LHCN-M2 (cell line): ENCODE measurements at regions not wholly inside any gene's neighbourhood (a gene's known extent, or its start where the extent isn't known, plus 50 kb on each side); places are given as distances from the start of the nearest gene placed in this dataset.

Experiments
- DNase-seq: peaks from one replicate; pipeline ENCODE4 v3.0.0-alpha.2; 2012; ENCODE audit warnings: low read depth

DNA sequence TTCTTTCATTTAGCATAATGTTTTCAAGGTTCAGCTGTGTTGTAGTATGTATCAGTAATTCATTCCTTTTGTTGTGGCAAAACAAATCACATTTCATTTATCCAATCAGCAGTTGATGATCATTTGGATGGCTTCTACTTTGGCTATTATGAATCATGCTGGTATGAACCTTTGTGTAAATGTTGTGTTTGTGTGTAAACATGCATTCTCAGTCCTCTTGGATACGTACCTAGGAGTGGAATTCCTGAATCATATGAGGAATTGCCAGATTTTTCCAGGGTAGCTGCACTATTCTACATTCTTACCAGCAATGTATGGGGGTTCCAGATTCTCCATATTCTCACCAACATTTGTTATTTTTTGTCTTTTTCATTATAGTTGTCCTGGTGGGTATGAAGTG, 578.5 kb upstream of the MKI67 start:
- DNase-seq: no peak

DNA sequence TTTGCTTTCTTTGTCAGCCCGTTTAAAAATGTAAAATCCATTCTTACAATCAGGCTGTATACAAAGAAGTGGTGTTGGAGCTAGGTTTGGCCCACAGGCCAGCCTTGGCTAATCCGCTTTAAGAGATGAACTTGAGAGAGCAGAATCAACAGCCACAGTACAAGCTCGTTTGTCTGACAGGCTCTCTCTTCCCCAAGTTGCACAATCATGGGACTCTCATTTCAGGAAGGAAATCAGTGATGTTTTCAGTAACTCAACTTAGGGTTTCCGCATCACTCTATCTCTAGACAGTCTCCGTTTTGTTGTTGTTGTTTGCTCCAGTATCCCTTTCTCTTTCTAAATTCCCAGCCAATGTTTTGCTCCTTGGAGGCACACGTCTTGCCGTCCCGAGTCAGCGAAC, 582.0 kb upstream of the MKI67 start:
- no peak for DNase-seq

DNA sequence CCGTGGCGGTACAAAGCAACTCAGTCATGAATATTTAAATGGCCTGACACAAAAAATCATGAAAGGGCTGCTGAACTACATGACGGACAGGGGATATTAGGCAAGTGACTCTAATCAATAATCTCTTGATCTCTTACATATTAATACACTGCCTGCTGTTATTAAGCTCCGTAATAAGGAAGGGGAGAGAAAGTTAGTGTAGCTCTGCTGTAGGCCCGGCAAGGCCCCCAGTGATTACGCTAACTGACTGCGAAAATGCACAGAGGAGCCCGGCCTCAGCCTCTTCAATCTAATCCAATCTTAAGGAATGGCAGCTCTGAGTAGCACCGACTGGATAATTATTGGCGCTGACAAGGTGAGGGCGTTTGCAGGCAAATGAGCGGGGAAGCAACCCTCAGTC, 583.5 kb upstream of the MKI67 start:
- DNase-seq: no peak

DNA sequence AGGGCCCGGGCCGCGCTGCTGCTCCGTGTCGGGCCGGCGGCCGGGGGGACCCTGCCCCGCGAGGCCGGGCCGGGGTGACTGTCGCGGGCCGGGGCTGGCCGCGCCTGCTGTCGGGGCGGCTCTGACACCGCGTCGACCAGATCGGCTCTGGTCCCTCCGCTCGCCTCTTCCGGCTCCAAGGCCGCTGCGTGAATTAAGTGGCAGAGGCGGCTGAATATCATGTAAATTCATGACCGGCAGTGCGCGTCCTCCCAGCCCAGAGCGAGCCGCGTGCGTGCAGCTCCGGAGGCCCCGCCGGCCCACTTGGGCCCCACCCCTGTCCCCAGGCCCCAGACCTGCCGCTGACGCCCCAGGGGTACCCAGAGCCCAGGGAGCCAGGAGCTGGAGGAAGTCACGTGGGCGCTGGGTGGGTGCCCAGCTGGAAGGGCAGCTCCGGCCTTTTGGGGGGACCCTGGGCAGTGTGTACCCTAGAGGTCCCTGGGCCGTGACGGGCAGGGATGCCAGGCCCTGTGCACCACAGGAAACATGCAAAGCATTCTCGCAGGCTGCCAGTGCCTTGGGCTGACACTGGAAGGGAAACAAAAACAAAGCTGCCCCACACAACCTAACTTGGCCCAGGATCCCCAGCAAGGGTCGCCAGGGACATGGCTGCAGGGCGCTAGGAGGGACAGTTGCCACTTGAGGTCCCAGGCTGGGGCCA, 584.0 kb upstream of the MKI67 start:
- no peak for DNase-seq

DNA sequence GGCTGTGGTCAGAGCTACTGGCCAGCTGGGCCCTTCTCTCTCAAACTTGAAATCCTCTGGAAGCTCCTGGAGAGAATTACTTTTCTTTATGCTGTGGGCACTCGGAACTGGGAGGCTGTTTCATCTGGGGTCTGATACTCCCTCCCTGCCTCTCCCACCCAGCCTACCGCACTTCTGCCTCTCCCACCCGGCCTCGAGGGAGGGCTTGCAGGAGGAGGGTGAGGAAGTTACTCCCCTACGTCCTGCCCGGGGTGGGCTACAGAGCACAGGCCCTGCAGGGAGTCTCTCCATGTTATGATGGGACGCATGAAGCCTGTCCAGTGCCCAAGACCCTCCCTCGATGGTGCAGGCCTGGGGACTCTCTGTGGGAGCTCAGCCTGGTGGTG, 584.6 kb upstream of the MKI67 start:
- DNase-seq: no peak

DNA sequence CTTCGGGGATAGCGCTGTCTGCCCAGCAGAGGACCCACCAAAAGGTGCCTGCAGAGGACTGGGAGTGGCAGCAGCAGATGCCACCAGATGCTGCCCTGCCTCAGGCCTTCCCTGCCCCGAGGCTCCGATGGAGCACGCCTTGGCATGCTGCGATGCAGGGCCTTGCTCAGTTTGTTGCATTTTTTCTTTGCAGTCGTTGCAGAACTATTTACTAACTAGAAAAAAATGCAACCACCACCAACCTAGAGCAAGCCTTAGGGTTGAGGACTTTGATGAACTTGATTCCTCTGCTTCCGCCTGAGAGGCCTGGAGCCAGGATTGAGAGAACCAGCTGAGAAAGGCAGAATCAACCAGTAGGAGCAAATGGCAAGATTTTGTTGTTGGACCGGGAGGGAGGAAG, 585.6 kb upstream of the MKI67 start:
- no peak for DNase-seq

DNA sequence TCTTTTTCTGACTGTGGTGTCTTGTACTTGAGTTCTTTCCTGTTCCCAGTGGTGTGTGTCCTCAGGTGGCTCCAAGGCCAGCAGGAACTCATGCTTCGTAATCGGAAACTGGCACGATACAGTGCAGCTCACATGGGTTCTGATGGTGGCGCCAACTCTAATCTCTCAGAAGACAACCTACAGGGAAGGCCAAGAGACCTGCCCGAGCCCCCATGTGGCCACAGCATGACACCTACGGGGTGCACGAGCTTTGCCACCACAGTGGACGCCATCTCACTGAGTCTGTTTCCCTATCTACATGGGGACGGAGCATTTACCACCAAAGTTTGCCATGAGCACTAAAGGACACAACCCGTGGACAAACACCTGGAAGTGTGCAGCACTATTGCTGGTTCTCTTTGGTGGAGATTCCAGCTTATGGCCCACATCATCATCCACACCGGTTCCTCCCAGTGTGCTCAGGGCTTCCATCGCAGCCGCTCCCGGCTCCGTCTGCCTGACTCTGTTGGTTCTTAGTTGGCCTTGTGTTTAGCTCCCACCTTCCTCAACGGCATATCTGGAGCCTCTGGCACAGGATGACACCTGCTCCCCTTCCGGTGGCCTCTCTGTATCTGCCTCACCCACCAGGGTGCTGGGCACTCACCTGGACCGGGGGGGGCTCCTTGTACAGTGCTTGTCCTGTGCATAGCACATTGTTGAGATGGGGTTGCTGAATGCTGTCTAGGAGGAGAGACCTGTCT, 586.6 kb upstream of the MKI67 start:
- DNase-seq: no peak

DNA sequence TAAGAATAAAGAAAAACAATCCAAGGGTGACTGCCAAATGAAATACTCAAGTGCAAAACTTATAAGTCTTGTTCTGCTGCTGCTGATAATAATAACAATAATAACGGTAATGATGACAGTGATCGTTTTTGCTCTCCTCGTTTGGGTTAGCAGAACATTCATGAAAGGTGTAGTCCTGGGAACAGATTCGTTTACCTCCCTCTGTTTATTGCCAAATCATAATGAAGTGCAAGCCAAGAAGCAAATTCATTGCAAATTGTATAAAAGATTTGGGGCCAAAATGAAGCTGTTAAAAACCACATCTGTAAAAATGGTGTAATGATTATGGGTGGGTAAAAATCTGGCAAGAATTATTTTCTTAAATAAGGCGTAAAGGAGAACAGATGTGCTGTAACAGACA, 587.2 kb upstream of the MKI67 start:
- DNase-seq: no peak

DNA sequence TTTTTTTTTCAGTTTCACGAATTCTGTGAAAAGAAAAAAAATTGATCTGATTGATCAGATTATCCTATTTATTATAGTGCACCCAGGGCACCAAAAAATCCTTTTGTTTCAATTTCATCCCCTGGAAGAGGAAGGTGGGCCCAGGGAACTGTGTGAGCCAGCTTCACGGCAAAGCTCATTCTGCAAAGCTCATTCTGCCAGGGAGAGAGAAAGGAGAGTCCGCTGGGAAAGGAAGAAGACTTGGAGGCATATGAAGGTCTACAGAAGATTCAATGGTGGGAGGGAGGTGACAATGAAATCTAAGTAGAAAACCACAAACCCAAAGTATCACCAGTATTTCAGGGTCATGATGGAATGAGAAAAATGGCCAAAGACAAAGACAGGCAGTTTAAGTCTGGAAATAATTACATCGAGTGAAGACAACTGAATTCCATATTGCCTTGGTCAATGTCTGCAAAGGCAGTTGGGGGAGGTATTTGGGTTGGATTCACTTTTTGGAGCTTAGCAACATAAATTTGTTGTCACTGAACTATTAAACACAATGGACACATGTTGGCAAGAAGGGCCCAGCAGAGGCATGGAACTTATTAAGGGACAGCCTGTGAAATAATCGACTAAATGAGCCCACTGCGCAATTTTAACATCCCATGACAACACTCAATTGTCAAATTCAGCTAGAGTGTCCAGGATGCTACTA, 587.8 kb upstream of the MKI67 start:
- no peak for DNase-seq

DNA sequence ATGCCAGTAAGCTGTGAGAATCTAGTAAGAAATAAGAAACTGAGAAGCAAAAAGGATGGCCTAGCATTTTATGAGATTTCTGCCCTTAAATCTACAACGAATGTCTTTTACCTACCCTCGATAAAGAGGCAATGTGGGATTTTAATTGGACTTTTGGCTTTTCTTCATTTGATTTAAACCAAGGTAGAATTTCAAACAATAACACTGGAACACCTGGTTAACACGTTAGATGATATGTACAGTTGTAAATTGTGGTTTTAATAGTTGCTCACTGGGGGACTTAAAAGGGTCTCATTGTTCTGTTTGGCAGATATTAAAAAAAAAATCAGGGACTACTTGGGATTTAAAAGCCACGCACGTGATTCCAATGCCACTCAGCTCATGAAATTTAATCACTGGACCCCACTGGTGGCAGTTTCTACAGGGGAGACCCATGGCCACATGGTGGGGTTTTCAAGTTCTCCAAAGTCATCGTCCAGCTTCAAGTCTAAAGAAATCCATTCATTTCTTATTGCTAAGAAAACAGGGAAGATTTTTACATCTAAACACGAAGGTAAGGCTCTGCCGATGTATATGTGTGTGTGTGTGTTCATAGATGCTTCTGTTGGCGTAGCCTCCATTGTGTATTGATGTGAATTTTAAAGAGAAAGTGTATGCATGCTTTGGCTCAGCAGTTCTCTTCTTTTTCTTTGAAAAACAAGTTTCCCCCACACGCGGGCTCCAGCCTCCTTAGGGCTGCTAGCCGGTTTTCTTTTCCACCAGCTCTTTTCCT, 588.6 kb upstream of the MKI67 start:
- DNase-seq: no peak

DNA sequence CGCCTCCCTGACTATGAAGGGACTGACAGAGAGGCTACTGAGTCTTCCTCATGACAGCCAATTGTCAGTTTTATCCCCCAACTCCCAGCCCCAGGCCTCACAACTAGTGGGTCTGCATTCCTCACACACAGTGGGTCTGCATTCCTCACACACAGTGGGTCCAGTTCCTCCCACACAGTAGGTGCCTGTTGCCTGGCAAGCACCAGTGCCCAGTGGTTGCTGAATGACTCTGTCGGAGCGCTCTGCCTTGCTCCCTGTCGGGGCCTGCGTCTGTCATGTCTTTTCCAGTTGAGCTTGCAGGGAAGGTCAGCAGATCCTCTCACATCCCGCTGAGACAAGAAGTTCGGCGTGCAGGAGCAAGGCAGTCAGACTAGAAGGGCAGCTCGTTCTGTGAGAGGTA, 590.0 kb upstream of the MKI67 start:
- no peak for DNase-seq

DNA sequence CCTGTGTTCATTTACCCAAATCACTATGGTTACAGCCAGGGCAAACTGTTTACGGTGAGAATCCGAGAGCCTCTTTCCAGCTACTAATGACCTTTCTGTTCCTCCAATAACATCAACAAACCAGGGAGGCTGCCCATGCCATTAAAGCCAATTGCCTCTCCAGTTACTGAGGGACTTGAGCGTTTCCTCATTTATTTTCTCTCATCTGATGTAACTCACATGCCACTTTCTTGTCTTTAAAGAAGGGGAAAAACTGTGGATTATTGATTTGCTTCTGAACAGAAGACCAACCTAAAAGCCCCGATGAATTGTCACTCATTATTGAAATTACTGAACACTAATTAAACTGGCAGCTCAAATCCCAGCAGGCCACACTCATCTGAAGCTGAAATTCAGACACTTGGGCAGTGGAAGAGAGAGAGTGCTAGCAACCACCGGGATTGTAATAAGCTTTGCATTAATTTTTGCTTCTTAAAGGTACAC, 595.8 kb upstream of the MKI67 start:
- DNase-seq: no peak

DNA sequence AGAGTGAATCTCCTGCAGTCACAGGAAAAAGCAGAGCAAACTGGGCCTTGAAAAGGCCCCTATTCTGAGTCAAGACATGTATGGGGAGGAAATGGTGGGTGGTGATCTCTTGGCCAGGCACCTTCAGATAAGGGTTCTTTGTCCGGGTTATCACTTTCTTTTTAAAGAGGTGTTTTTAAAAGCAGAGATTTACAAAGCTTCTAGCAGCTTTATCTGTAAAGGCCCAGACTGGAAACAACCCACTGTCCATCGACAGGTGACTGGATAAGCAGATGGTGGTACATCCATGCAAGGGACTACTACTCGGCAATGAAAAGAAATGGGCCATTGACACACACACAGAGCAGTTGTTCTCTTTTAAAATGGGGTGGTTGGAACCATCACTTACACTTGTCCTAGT, 596.7 kb upstream of the MKI67 start:
- DNase-seq: no peak

DNA sequence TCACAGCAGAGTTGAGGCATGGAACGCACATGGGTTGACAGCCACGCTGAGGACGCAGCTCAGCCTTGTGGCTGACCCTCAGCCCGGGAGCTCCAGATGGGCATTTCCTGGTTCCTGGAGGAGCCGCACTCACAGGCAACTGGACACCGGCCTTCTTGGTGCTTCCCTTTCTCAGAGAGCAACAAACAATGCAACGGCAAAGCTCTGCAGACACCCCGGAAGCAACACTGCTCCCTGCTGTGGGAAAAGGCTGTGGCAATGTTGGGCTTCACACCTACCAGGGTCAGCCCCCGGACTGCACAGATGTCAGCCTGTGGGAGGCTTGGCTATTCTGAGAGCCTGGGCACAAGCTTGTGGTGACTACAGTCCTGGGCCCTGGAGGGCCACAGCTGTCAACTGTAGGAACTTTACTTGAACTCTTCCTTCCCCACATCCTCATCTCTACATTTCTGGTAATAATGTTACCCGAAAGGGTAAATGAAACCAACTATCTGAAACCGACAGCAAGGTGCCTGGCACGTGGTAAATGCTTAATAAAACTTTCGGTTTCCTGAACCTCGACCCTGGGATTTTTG, 597.5 kb upstream of the MKI67 start:
- DNase-seq: no peak

DNA sequence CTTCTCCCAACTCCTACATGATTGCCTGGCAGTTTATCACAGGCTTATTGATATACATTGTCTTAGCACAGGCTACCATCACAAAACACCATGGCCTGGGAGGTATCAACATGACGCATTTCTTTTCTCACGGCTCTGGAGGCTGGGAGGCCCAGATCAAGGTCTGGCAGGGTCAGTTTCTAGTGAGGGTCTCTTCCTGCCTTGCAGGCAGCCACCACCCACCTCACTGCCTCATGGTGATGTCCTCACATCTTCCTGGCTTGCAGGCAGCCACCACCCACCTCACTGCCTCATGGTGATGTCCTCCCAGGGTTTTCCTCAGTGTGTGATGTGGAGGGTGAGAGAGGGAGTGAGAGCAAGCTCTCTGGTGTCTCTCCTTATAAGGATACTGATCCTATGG, 599.3 kb upstream of the MKI67 start:
- no peak for DNase-seq

DNA sequence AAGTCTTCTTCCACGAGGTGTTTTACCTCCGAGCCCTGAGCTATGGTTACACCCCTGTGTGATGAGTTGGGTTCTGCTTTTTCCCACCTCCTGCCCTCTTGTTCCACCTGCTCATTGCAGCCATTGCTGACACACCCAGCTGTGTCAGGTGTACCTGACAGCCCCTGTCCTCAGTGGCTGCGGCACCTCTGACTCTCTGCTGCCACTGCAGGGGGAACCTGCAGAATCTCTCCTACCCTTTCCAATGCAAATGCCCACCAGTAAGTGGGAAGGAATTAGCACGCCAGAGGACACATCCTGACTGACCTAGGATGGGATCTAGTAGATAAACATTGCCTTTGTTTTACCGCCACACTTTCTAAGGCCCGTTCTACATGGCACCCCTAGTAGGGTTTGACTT, 600.9 kb upstream of the MKI67 start:
- DNase-seq: no peak

DNA sequence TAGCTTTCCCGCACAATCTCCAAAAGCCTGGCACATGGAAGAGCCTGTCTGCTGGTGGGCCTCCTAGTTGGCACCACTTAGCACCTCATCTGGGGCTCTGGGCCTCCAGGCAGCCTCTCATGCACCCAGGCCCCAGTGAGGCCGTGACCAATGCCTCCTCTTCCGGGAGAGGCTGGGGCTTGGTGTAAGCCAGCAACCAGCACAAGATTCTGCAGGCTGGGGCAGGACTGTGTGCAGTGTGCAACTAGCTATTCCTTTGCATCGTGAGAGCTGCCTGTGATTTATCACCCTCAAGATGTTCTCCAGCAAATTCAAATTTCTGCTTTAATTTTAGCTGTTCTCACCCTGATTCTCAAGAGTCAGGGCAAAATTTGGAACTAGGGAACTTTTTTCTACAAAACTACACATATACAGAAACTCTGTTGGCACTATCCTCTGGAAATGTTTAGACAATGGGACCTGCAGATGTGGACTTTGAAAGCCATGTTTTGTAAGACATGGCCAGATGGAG, 603.7 kb upstream of the MKI67 start:
- DNase-seq: no peak

DNA sequence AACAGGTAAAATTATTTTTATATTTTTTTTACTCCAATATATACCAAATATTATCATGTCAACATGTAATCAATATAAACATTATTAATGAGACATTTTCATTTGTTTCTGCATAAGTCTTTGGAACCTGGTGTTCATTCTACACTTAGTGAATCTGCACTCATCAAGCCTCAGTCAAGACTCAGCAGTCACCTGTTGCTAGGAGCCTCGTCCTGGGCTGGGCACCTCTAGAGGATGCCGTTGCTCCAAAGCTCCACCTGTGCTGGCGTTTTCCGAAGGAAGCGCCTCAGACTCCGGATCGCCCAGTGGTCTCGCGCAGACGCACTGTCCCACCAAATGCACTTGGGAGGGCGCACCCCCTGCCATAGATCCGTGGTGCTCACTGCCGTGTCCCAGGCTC, 604.7 kb upstream of the MKI67 start:
- DNase-seq: no peak

DNA sequence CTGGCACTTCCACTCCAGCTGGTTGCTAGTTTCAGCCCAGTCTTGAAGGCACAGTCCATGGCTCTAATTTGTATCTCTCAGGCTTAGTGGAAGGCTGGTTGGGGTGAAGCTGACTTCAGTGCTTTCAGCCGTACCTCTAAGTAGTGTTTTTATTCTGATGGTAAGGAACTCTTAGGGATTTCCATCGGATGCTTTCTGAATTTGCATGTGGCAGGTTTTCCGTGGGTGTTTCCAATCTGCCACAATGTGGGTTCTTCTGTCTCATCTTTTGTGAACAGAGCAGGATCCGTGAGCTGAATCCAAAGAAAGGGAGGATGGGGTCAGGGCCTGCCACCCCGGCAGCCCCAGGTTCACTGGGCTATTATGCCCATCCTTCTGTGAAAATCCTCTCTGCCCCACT, 607.9 kb upstream of the MKI67 start:
- no peak for DNase-seq

DNA sequence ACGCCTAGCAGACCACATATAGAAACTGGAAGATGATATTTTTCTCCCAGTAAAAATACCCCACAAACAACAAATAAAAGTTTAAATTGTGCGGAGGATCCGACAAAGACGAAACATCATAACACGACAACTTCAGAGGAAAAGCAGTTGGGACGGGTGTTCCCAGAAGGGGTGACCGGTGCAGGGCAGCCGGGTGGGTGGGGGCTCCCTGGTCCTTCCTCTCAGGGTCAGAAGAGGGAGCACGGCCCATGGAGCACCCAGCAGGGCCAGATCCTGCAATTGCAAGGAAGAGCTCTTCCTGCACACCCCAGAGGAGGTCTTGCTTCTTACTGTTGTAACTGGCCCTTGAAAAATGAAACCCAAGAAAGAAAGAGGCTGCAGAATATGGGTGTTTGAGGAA, 608.5 kb upstream of the MKI67 start:
- no peak for DNase-seq

DNA sequence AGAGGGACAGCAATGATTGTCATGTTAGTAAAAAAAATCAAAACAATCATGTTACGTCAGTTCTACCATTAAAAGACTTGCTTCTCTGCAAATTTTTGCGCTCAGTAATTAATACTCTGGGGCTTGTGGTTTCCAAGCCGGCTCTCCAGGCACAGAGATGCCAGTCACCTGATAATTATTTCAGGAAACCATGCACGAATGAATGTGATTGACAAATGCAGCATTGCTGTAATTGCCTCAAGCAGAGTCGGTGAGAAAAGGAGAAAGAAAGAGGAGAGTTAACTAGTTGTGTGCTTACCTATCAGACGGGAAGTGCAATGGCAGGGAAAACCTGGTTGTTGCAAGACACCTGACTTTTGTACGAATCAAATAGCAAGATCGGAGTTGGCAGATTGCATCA, 609.8 kb upstream of the MKI67 start:
- DNase-seq: no peak
